ENCODE measurements at regions not wholly inside any gene's neighbourhood (a gene's known extent, or its start where the extent isn't known, plus 50 kb on each side); places are given as distances from the start of the nearest gene placed in this dataset.

DNA sequence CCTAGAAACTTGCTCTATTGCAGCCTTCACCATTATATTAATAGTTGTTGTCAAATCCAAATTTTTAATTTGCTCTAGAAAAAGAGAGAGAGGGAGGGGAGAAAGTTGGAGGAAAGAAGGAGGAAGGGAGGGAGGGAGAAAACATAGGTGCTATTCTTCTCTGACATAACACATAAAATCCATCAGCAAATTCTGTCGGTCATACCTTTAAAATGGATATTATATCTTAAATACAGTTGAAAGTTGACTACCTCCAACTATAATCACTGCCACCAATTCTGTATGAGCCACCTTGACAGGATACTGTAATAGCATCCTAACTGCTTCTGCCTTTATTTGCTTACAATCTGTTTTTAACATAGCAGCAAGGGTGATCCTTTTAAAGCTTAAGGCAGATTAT, 314.7 kb upstream of the ALCAM start:
- TF ChIP-seq CTCF (IDR thresholded peaks at IDR 0.05; ENCODE audit: borderline replicate concordance, insufficient read depth, low read depth, low read length): no peak
- H3K4me3 ChIP-seq (ENCODE audit: low read depth, low read length): no peak overlapping the region

- TF ChIP-seq CTCF (IDR thresholded peaks at IDR 0.05; ENCODE audit: borderline replicate concordance, insufficient read depth, low read depth, low read length): no peak
These were observed 303.9 kb upstream of the ALCAM start for GRCh38 chr3:105062853-105063252.

GRCh38 chr3:105065895-105066839, 300.5 kb upstream of the ALCAM start:
- no peak overlapping the region for H3K4me3 ChIP-seq (ENCODE audit: low read depth, low read length)
- TF ChIP-seq CTCF (IDR thresholded peaks at IDR 0.05; ENCODE audit: borderline replicate concordance, insufficient read depth, low read depth, low read length): no peak

More at GRCh38 chr3:105062853-105063252, 303.9 kb upstream of the ALCAM start:
- no peak overlapping the region for H3K4me3 ChIP-seq (ENCODE audit: low read depth, low read length)

GRCh38 chr3:105067361-105067760, 299.3 kb upstream of the ALCAM start:
- TF ChIP-seq CTCF (IDR thresholded peaks at IDR 0.05; ENCODE audit: borderline replicate concordance, insufficient read depth, low read depth, low read length): no peak
- H3K4me3 ChIP-seq (ENCODE audit: low read depth, low read length): no peak overlapping the region

- no peak overlapping the region for H3K4me3 ChIP-seq (ENCODE audit: low read depth, low read length)
- no peak for TF ChIP-seq CTCF (IDR thresholded peaks at IDR 0.05; ENCODE audit: borderline replicate concordance, insufficient read depth, low read depth, low read length)
These were observed 289.5 kb upstream of the ALCAM start for GRCh38 chr3:105077060-105077822.

DNA sequence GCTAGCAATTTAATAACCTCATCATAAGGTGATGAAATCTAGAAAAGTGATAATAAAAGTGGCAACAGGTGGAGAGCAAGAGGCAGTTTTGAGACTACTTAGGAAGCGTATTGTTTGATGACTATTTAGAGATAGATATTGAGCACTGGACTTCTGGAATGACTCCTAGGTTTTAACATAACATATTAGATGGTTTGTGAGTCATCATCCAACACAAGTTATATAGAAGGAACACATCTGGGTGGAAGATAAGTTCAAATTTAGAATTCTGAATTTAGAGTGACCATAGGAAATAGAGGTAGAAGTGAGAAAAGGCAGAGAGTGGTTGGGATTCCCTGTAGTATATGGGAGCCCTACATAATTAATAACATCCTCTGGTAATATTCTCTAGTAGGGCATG, 282.8 kb upstream of the ALCAM start:
- TF ChIP-seq CTCF (IDR thresholded peaks at IDR 0.05; ENCODE audit: borderline replicate concordance, insufficient read depth, low read depth, low read length): no peak
- no peak overlapping the region for H3K4me3 ChIP-seq (ENCODE audit: low read depth, low read length)
